GM19463 (cell line): ENCODE measurements at regions not wholly inside any gene's neighbourhood (a gene's known extent, or its start where the extent isn't known, plus 50 kb on each side); places are given as distances from the start of the nearest gene placed in this dataset.
"Not testable (repeated sequence)": the region's sequence is repeated elsewhere in the genome, so short reads cannot be mapped to it uniquely, and the experiment has no call there.

Experiments used
- ATAC-seq: cut with Tn5 transposase; IDR thresholded peaks from one replicate; pipeline ENCODE4 v1.9.1; 2021; ENCODE audit warnings: mild to moderate bottlenecking, moderate library complexity; ENCODE audit not compliant: unreplicated experiment

DNA sequence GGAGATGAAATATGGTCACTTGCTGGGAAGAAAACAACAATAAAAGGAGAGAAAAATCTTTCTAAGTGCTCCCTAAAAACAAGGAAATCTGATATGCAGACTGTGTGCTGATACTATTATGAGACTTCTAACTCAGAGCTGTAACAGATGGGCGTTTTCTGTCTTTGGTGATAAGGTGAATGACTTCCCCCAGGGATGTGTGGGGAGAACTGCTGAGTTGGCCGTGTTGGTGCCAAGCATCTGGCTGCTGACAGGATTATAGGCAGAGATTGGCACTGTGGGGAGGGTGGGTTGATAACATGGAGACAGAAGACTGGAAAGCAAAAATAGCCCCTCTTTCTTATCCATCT, 438.5 kb upstream of the PLXNA2 start:
- no peak for ATAC-seq

DNA sequence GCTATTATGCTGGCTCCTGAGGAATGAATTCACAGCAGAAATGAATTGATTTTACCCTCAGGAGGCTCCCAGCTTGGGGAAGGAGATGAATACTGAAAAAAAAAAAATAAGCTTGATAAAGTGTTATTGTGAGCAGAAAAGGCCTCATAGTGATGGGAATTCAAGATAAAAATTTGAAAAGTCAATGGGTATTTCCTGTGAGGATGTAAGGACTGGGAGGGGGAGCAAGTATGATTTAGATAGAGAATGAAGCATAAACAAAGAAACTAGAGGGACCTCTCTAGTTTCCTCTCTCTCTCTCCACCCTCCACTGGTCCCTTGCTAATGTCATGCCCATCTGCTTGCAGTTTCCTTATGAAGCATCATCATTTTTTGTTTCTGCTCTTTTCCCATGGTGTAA, 439.0 kb upstream of the PLXNA2 start:
- no peak for ATAC-seq

DNA sequence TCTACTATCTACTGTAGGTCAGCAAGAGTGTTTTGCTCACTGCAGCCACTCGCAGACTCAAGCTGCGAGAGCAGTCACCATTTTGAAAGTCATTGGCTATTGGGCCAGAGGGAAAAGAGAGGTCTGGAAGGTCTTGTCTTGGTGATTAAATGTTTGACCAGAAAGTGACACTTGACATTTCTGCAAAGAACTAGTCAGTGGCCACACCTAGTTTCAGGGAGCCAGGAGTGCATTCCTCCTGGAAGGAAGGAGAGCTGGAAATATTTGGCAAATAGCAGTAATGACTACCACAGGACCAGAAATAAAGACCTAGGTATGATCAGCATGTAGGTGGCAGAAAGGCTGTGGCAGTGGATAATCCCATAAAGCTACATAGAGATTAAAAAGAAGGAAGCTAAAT, 440.0 kb upstream of the PLXNA2 start:
- no peak for ATAC-seq

DNA sequence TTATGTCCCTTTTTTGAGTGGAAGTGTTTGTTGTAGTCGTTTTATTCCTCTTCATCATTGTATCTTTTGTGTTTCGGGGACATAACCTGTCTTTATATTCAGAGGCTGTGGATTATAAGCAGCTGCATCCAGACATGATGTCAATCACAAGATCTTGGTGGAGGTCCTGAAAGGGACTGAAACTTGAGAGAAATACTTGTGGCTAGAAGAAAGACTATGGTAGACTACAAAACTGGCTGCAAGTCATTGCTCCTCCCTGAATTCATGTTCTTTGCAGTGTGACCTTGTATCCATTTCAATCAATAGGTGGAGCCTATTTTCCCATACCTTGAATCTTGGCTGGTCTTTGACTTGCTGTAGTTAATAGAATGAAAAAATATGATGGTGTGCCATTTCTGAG, 442.4 kb upstream of the PLXNA2 start:
- no peak for ATAC-seq

DNA sequence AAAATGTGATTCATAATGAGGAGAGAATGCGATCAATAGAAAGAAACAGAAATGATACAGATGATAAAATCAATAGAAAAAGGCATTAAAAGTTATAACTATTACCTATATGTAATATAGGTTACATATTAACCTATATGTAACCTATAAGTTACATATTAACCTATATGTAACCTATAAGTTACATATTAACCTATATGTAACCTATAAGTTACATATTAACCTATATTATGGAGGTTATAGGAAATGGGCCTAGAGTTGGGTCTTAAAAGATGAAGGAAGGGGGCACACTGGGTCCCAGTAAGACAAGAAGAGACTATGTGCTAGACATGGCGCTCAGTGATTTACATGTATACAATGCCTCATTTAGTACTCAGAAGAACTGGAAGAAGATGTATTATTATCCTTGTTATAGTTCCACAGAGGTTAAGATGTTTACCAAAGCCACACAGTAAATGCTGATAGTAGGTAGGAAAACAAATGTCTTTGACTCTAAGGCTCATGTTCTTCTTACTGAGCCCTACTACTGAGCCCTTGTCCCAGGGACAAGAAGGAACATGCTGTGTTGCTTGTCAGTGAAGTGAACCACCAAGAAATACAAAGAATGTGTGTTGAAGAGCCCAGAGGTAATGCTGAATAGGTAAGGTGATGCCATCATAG, 444.6 kb upstream of the PLXNA2 start:
- no peak for ATAC-seq

DNA sequence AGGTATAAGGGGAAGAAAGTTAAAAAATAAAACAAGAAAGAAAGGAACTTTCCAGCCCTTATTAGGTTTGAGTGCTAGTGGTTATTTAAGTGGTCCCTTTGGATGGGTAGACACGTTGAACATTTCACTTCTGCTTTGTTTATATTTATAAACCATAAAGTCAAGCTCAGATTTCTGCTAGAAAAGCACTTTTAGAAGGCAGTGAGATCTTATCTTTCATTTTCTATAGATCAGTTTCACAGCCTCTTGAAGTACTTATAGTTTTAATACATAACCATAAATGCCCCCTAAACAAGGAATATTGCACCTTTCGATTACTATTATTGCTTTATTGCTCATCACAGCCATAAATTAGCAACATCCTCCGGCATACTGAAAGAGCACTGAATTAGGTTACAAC, 446.8 kb upstream of the PLXNA2 start:
- no peak for ATAC-seq

DNA sequence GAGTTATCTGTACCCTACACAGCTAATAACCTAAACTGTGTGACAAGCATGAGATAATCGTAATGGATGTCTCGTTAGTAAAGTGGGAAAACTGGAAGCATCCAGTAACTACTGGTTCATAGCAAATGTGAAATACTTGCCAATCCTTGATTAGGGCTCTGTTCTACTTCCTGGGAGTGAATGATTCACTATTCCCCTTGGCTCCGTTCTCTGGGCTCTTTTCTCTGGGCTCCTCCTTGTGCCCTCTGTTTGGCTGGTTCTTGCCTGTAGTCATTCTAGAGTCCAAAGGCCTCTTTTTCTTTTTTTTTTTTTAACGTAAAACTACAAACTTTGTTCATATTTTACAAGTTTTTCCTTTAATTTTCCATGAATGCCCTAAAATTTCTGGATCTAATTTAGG, 465.8 kb upstream of the PLXNA2 start:
- no peak for ATAC-seq

DNA sequence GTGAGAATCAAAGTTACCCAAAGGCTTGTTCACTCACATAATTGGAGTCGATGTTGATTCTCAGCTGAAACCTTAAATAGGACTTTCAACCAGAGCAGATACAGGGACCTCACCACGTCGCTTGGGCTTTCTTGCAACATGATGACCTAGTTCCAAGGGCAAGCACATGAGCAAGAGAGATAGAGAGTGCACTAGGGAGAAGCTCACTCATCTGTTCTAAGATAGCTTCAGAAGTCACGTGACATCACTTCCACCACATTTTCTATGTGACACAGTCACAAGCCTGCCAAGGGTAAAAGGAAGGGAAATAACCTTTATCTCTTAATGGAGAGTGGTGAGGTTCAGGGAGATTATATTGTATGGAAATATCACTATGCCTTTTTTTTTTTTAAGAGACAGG, 470.1 kb upstream of the PLXNA2 start:
- no peak for ATAC-seq

DNA sequence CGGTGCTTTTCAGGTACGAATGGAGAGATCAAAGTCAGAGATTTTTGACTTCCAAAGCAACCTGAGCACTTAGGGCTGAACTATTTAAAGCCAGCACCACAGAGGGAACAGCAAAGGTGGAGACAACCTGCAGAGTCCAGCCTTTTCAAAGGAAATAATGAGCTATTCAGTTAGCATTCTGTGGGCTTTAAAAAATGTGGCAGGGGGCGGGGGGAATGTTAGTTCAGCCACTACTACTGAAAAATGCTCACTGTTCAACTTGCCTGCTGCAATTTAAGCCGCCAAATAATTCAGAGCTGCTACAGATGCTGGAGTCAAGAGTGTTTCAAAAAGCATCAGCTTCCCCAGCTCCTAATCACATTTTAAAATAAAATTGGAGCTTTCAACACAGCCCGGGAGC, 473.3 kb upstream of the PLXNA2 start:
- ATAC-seq: no peak

DNA sequence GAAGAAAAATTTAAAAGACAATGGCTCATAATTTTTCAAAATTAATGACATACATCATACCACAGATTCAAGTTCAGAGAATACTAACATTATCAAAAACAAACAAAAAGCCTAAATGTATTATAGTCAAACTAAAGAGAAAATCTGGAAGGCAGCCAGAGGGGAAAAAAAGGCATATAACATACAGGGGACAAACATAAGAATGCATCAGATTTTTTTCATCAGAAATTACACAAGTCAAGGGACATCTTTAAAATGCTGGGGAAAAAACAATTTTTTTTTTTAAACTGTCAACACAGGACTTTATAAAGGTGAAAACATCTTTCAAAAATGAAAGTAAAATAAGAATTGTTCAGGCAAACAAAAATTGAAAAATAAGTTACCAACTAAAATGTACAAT, 478.4 kb upstream of the PLXNA2 start:
- no peak for ATAC-seq

DNA sequence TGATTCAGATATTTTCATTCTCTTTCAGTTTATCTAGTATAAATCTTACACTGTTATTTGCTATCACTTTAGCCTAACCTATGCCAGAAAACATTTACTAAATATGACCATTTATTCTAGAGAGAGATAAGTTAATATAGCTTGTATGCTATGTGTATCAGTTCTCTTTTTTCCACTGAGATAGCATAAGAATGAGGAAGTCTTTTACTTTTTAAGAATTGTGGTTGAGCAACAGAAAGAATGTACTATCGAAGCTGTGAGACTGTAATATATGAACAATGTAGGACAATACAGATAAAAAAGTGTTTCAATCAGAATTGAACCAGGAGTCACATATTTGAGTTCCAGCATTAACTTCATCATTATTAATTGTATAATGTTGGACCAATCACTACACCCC, 479.9 kb upstream of the PLXNA2 start:
- ATAC-seq: no peak

DNA sequence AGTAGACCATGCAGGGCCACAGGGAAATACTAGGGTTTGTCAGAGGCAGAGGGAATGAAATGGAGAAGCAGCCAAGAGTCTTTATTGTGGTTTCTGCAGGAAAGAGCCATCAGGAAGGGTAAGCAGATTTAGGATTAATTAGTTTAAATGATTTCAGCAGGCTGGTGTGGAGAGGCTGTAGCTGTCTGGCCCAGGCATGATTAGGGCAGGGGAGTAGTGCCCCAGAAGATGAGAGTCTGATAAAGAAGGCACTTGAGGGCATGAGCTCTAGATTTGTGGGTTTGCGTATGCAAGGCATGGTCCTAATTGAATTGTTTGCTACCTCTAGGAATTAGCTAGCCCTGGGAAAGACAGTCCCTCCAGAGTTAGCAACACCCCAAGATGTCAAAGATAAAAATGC, 484.6 kb upstream of the PLXNA2 start:
- ATAC-seq: no peak

DNA sequence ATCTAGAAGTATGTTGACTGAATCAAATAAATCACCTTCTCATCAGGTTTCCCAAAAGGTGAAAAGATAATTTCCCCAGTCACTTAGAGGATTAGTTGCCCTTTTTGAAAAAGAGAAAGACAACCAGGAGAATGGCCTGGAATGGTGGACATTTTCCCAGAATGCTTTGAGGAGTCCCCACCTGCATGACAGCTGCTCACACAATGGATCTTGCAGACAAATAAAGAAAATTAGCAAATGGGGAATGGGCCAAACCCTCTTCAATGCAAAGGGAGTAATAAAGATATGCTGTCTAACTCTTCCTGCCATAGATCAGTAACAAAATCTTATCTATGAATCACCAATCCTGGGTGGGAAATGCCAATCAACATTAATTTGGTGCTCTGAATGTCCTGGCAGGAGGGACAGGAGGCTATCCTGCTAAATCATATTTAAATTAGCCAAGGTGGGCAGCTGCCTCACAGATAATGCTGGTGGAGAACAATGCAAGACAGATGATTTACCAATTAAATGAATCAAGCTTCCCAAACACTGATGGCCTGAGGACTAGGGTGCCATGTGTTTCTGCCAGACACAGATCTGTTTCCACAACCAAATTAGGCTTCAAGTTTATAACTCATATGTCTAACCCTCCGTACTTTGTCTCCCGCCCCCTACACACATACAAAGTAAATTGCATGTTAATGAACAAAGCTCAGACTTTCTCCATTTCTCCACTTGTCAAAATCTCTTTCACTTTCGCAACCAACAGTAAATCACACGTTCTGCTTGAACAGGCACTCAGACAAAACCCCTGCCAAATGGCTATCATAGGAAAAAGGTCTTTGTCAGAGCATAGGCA, 488.0 kb upstream of the PLXNA2 start:
- peak; percentile 95 for ATAC-seq

DNA sequence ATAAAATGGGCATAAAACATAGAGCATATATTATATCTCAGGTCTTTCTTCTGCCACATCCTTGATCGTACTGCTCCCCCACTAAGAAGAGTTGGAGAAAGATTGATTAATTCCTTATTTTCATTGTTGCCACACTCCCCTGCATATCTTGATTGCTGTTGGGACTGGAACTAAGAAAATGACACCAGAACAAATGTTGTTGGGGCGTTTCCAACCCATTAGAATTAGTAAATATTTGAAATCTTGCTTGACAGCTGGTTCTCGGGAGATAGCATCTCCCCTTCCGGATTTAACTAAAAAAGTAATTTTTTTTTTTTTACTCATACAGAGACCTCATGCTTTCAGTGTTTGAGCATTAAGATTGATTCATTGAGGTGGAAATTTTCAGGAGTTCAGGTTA, 493.0 kb upstream of the PLXNA2 start:
- no peak for ATAC-seq

DNA sequence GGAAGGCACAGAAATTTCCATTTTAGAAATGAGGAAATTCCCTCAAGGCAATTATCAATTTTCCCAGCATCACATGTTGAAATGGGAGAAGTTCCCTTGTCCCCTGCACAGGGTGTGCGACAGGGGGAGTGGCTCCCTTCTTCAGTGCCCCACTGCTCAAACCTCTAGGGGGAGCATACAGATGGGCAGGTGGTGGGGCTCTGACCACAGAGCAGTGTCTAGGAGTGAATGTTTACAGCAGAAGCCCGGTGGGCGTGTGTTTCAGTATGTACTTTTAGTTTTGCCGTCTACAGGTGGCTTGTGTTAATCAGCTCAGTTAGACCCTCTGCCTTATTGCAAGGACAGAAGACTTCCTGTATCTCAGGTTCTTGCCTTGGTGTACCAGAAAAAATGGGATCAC, 493.7 kb upstream of the PLXNA2 start:
- peak; percentile 86 for ATAC-seq

DNA sequence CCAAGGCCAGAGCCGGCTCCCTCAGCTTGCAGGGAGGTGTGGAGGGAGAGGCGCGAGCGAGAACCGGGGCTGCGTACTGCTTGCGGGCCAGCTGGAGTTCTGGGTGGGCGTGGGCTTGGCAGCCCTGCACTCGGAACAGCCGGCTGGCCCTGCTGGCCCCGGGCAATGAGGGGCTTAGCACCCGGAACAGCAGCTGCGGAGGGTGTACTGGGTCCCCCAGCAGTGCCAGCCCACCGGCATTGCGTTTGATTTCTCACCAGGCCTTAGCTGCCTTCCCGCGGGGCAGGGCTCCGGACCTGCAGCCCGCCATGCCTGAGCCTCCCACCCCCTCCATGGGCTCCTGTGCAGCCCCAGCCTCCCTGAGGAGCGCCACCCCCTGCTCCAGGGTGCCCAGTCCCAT, 495.5 kb upstream of the PLXNA2 start:
- not testable (repeated sequence) for ATAC-seq

DNA sequence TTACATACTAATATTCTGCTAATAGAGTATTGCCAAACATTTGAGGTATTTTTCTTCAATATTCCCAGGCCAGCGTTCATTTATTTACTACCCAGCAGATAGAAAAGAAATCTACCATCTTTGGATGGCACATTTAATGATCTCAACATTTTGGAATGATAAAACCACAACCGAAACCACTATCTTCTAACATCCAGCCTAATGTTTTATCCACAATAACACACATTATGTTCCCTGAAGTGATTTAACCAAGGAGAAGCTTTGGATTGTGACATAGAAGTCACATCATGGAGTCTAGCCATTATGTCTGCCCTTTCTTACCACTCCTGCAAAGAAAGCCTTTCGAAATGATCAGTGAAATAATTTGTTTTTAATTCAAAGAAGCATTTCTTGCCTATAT, 497.1 kb upstream of the PLXNA2 start:
- ATAC-seq: no peak

DNA sequence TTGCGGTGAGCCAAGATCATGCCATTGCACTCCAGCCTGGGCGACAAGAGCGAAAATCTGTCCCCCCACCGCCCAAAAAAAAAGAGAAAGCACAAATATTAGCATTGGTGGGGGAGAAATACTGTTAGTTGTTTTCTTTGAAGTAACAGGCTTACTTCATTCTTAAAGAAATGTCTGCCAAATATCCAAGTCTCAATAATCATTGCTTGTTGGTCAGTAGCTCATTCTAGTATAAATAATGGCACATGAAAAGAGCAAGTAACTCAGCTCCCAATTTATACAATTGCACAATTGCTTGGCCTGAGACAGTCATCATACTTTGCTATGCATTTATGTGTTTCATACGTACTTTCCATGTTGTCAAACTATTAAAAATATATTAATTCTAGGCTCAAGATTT, 499.2 kb upstream of the PLXNA2 start:
- no peak for ATAC-seq

DNA sequence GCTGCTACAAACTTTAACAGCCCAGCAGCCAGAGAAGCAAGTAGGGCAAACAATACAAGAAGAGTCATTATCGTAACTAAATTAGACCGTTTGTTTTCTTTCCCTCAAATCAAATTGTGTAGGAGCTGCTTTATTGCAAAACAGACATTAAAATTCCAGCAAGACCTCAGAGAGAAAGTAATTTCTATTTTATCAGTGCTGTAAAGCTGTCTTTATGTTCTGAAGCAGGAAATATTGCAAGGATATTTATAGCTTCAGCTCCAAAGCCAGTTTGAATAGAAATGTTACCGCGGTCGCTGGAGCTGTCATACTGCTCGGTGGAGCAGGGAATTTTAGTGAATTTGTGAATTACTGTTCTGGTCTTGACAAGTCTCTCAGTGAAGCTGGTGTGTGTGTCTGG, 503.8 kb upstream of the PLXNA2 start:
- ATAC-seq: no peak

DNA sequence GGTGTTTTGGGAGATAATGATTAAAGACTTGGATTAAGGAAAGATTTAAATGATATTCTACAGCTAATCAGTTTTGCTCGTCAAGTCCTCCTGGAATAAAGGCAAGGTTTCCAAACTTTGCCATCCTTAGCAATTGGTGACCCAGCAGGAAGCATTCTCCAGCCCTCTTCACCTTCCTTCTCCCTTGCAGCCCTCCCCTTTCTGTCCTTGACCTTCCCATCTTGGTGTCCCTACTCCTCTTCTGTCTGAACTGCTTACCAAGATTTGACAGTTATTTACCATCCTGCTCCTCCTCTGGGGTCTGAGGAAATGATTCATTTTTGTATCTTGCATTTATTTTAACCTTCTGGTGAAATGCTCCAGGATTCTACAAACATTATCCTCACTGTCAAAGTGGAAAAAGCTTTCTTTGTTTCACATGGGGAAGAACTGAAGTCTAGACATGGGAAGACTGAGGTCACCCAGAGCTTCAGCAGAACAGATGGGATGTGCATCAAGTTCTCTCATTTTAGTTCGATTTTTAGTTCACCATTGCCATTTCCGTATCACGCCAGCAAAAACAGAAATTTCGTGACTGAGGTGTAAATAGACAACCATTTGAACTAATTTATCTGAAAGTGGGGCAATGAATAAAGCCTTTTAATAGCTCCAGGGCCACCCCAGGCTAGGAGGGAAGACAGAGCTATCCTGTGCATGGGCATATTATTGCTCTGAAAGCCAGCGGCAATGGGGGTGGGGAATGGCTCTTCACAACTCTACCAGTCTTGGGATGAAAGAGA, 504.4 kb upstream of the PLXNA2 start:
- ATAC-seq: no peak

DNA sequence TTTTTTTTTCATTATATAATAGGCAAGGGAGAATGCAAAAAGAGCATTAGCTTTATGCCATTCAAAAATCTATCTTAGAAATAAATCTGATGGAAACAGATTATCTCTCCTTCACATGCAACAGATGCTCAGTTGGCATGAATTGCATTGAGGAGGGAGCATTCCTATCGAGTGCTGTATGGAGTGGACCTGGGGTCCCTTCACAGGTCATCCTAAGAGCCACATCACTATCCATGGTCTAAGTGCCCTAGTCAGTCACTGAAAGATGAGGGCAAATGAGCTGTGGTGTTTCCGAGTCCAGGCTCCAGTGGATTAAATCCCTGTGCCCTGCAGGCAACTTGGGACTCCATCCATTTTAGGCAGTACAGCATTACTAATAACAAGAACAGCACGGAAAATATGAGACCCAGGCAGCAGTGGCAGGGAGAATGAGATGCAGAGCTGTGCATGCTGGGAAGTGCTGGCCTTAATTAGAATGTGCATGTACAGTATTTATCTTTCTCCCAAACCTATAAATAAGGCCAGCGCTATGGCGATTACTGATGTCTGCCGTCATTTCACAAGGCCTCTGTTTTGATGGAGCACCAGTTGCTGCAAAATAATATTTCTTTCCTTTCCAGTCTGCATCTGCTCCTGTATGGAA, 512.3 kb upstream of the PLXNA2 start:
- ATAC-seq: no peak

DNA sequence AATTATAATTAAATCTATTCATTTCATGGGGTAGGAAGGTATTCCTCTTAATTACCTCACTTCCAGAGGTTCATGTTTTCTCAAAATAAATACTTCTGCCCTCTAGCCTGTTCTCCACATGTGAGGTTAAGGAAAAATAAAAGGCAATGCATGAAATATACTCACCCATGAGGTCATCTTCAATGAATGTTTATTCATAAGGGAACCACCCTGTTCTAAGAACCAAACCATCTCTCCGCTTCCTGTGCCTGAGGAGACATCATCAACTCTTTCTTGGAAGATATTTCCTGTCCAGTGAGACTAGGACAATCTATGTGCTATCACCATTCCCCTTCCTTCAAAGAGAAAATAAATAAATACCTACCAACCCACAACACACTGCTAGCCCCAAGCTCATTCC, 513.7 kb upstream of the PLXNA2 start:
- no peak for ATAC-seq
